ENCODE measurements at regions not wholly inside any gene's neighbourhood (a gene's known extent, or its start where the extent isn't known, plus 50 kb on each side); places are given as distances from the start of the nearest gene placed in this dataset.
"Not testable (repeated sequence)": the region's sequence is repeated elsewhere in the genome, so short reads cannot be mapped to it uniquely, and the experiment has no call there.

GRCh38 chr2:163119966-163120365 is 281.4 kb upstream of the KCNH7 start:
- no peaks in the 10 kb centered on the region for H3K36me3 ChIP-seq (ENCODE audit: control insufficient read depth, insufficient read depth, low read length)
- DNase-seq (ENCODE audit: low read depth): no peak
- H3K27me3 ChIP-seq (ENCODE audit: control insufficient read depth, insufficient read depth, low read length): no peaks in the 10 kb centered on the region
- no peak overlapping the region for H3K4me3 ChIP-seq (ENCODE audit: low read depth, low read length)
- TF ChIP-seq CTCF (IDR thresholded peaks at IDR 0.05; ENCODE audit: insufficient read depth, low read length, poor library complexity, severe bottlenecking): no peak

- DNase-seq (ENCODE audit: low read depth): no peak
- Histone ChIP-seq H3K36me3 (ENCODE audit: control insufficient read depth, insufficient read depth, low read length) (no peaks in the 10 kb centered on the region), H3K27me3 (ENCODE audit: control insufficient read depth, insufficient read depth, low read length) (no peaks in the 10 kb centered on the region), H3K4me3 (ENCODE audit: low read depth, low read length) (no peak overlapping the region)
- no peak for TF ChIP-seq CTCF (IDR thresholded peaks at IDR 0.05; ENCODE audit: insufficient read depth, low read length, poor library complexity, severe bottlenecking)
Measured at GRCh38 chr2:163086940-163087339, 248.4 kb upstream of the KCNH7 start.

GRCh38 chr2:163085366-163086024 is 246.9 kb upstream of the KCNH7 start:
- H3K36me3 ChIP-seq (ENCODE audit: control insufficient read depth, insufficient read depth, low read length); H3K27me3 ChIP-seq (ENCODE audit: control insufficient read depth, insufficient read depth, low read length); H3K4me3 ChIP-seq (ENCODE audit: low read depth, low read length); DNase-seq (ENCODE audit: low read depth): not testable (repeated sequence)

- Histone ChIP-seq H3K36me3 (ENCODE audit: control insufficient read depth, insufficient read depth, low read length) (no peaks in the 10 kb centered on the region), H3K4me3 (ENCODE audit: low read depth, low read length) (no peak overlapping the region), H3K27me3 (ENCODE audit: control insufficient read depth, insufficient read depth, low read length) (no peaks in the 10 kb centered on the region)
- TF ChIP-seq CTCF (IDR thresholded peaks at IDR 0.05; ENCODE audit: insufficient read depth, low read length, poor library complexity, severe bottlenecking): no peak
- DNase-seq (ENCODE audit: low read depth): no peak
Measured at GRCh38 chr2:163081754-163082153, 243.2 kb upstream of the KCNH7 start.

GRCh38 chr2:163077241-163077640 is 238.7 kb upstream of the KCNH7 start:
- no peaks in the 10 kb centered on the region for H3K36me3 ChIP-seq (ENCODE audit: control insufficient read depth, insufficient read depth, low read length)
- DNase-seq (ENCODE audit: low read depth): no peak
- H3K4me3 ChIP-seq (ENCODE audit: low read depth, low read length): no peak overlapping the region
- H3K27me3 ChIP-seq (ENCODE audit: control insufficient read depth, insufficient read depth, low read length): no peaks in the 10 kb centered on the region
- no peak for TF ChIP-seq CTCF (IDR thresholded peaks at IDR 0.05; ENCODE audit: insufficient read depth, low read length, poor library complexity, severe bottlenecking)

GRCh38 chr2:163066085-163066484 is 227.5 kb upstream of the KCNH7 start:
- DNase-seq (ENCODE audit: low read depth): no peak
- H3K36me3 ChIP-seq (ENCODE audit: control insufficient read depth, insufficient read depth, low read length): no peaks in the 10 kb centered on the region
- H3K27me3 ChIP-seq (ENCODE audit: control insufficient read depth, insufficient read depth, low read length): no peaks in the 10 kb centered on the region
- no peak for TF ChIP-seq CTCF (IDR thresholded peaks at IDR 0.05; ENCODE audit: insufficient read depth, low read length, poor library complexity, severe bottlenecking)
- no peak overlapping the region for H3K4me3 ChIP-seq (ENCODE audit: low read depth, low read length)

Measured in kidney epithelial cell (primary cell).